ENCODE measurements at regions not wholly inside any gene's neighbourhood (a gene's known extent, or its start where the extent isn't known, plus 50 kb on each side); places are given as distances from the start of the nearest gene placed in this dataset.

- intact Hi-C loops (cut with DNase I; ENCODE audit: low total_unique reads), result no loop called here
- TF ChIP-seq CTCF (IDR thresholded peaks at IDR 0.05), result no peak
- TF ChIP-seq POLR2A (IDR thresholded peaks at IDR 0.05), result no peak
- Histone ChIP-seq H3K4me3 (no peak overlapping the region), H3K4me1 (no peaks in the 10 kb centered on the region), H3K9me3 (no peaks in the 10 kb centered on the region), H3K27ac (no peak overlapping the region), H3K36me3 (no peaks in the 10 kb centered on the region), H3K27me3 (no peaks in the 10 kb centered on the region)
- DNase-seq, result no peak
Observed at GRCh38 chr16:51731160-51731559, 580.1 kb upstream of the SALL1 start.

- TF ChIP-seq POLR2A (IDR thresholded peaks at IDR 0.05), result no peak
- no peak for TF ChIP-seq CTCF (IDR thresholded peaks at IDR 0.05)
- H3K9me3 ChIP-seq, result no peaks in the 10 kb centered on the region
Observed at GRCh38 chr16:51723036-51723724, 572.1 kb upstream of the SALL1 start.

GRCh38 chr16:51722467-51722866 lies 571.4 kb upstream of the SALL1 start:
- H3K27ac ChIP-seq, result no peak overlapping the region
- no peak for TF ChIP-seq CTCF (IDR thresholded peaks at IDR 0.05)
- no peak for TF ChIP-seq POLR2A (IDR thresholded peaks at IDR 0.05)
- H3K4me3 ChIP-seq, result no peak overlapping the region
- DNase-seq, result no peak
- intact Hi-C loops (cut with DNase I; ENCODE audit: low total_unique reads), result no loop called here
- H3K36me3 ChIP-seq, result no peaks in the 10 kb centered on the region
- H3K4me1 ChIP-seq, result no peaks in the 10 kb centered on the region
- H3K9me3 ChIP-seq, result no peaks in the 10 kb centered on the region
- H3K27me3 ChIP-seq, result no peaks in the 10 kb centered on the region

More at GRCh38 chr16:51723036-51723724, 572.1 kb upstream of the SALL1 start:
- no peaks in the 10 kb centered on the region for H3K4me1 ChIP-seq
- no peak overlapping the region for H3K27ac ChIP-seq
- H3K36me3 ChIP-seq, result no peaks in the 10 kb centered on the region
- intact Hi-C loops (cut with DNase I; ENCODE audit: low total_unique reads), result no loop called here
- H3K27me3 ChIP-seq, result no peaks in the 10 kb centered on the region
- no peak for DNase-seq
- H3K4me3 ChIP-seq, result no peak overlapping the region

GRCh38 chr16:51719376-51719775 lies 568.3 kb upstream of the SALL1 start:
- Histone ChIP-seq H3K27me3 (no peaks in the 10 kb centered on the region), H3K36me3 (no peaks in the 10 kb centered on the region), H3K4me1 (no peaks in the 10 kb centered on the region), H3K27ac (no peak overlapping the region), H3K4me3 (no peak overlapping the region), H3K9me3 (no peaks in the 10 kb centered on the region)
- TF ChIP-seq CTCF (IDR thresholded peaks at IDR 0.05), result no peak
- TF ChIP-seq POLR2A (IDR thresholded peaks at IDR 0.05), result no peak
- intact Hi-C loops (cut with DNase I; ENCODE audit: low total_unique reads), result no loop called here
- no peak for DNase-seq

GRCh38 chr16:51716195-51716594 lies 565.1 kb upstream of the SALL1 start:
- DNase-seq, result no peak
- no peak for TF ChIP-seq POLR2A (IDR thresholded peaks at IDR 0.05)
- no peak for TF ChIP-seq CTCF (IDR thresholded peaks at IDR 0.05)
- Histone ChIP-seq H3K27me3 (no peaks in the 10 kb centered on the region), H3K27ac (no peak overlapping the region), H3K4me1 (no peaks in the 10 kb centered on the region), H3K36me3 (no peaks in the 10 kb centered on the region), H3K9me3 (no peaks in the 10 kb centered on the region), H3K4me3 (no peak overlapping the region)
- intact Hi-C loops (cut with DNase I; ENCODE audit: low total_unique reads), result no loop called here

Data from uterus (tissue), 3 donors.